Spleen (tissue), 7 donors: ENCODE measurements at regions not wholly inside any gene's neighbourhood (a gene's known extent, or its start where the extent isn't known, plus 50 kb on each side); places are given as distances from the start of the nearest gene placed in this dataset.

Source experiments
- POLR2A ChIP-seq, 3 donors: fragments of 450-650 bp; IDR thresholded peaks; one replicate each; pipeline ENCODE4 v1.5.1; 2017; ENCODE audit warnings: antibody characterized with exemption in 3 of 3, mild to moderate bottlenecking in 1 of 3
- TF ChIP-seq, protein P1 (sequence below), 11 experiments: fragments of 200-600 bp in 7 of 11; fragments of 450-650 bp in 4 of 11; sonication (generic) in 4 of 11; IDR thresholded peaks in 8 of 11; conservative IDR thresholded peaks in 3 of 11; 1 replicate in 7 of 11; 2 replicates in 4 of 11; pipeline versions ENCODE4 v1.4.0 to v1.8.0; 2016 to 2021; ENCODE audit warnings: antibody characterized with exemption in 11 of 11, inconsistent platforms in 4 of 11, mild to moderate bottlenecking in 1 of 11
- donor health status: DM: no; HTN: no; CAD: no; lungs with moderate emphysema.
- donor health status: DM: no; HTN: no; CAD: no.
- donor health status: DM: no; HTN: no; CAD: no.

DNA sequence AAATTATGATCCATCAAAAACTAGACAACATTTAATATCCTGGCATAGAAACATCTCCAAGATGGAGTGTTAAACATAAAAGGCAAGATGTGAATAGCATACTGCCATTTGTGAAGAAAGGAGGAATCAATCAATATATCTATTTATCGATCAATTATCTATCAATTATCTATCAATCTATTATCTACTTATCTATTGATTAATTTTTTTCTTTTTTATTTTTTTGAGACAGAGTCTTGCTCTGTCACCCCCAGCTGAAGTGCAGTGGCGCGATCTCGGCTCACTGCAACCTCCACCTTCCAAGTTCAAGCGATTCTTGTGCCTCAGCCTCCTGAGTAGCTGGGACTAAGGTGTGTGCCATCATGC, 117.0 kb upstream of the RFLNA start:
- TF ChIP-seq, protein P1, sequence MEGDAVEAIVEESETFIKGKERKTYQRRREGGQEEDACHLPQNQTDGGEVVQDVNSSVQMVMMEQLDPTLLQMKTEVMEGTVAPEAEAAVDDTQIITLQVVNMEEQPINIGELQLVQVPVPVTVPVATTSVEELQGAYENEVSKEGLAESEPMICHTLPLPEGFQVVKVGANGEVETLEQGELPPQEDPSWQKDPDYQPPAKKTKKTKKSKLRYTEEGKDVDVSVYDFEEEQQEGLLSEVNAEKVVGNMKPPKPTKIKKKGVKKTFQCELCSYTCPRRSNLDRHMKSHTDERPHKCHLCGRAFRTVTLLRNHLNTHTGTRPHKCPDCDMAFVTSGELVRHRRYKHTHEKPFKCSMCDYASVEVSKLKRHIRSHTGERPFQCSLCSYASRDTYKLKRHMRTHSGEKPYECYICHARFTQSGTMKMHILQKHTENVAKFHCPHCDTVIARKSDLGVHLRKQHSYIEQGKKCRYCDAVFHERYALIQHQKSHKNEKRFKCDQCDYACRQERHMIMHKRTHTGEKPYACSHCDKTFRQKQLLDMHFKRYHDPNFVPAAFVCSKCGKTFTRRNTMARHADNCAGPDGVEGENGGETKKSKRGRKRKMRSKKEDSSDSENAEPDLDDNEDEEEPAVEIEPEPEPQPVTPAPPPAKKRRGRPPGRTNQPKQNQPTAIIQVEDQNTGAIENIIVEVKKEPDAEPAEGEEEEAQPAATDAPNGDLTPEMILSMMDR (IDR thresholded peaks at IDR 0.05 in 8 of 11, conservative IDR thresholded peaks at IDR 0.05 in 3 of 11): no peak
- no peak for TF ChIP-seq POLR2A (IDR thresholded peaks at IDR 0.05)
